Peyer's patch (tissue), 4 donors: ENCODE measurements at regions not wholly inside any gene's neighbourhood (a gene's known extent, or its start where the extent isn't known, plus 50 kb on each side); places are given as distances from the start of the nearest gene placed in this dataset.

Experiments used
- CTCF ChIP-seq, 6 experiments: fragments of 450-650 bp in 4 of 6; fragments of 200-600 bp in 2 of 6; sonication (generic) in 1 of 6; IDR thresholded peaks; one replicate each; pipeline ENCODE4 v1.5.1; 2017 to 2019; ENCODE audit warnings: antibody characterized with exemption in 6 of 6, mild to moderate bottlenecking in 3 of 6, moderate library complexity in 1 of 6
- POLR2A ChIP-seq, 2 donors: fragments of 450-650 bp; IDR thresholded peaks; one replicate each; pipeline ENCODE4 v1.5.1; 2017; ENCODE audit warnings: antibody characterized with exemption in 2 of 2, mild to moderate bottlenecking in 2 of 2, moderate library complexity in 2 of 2

- no peak for TF ChIP-seq CTCF (IDR thresholded peaks at IDR 0.05)
- no peak for TF ChIP-seq POLR2A (IDR thresholded peaks at IDR 0.05)
Observed at GRCh38 chrX:39897741-39898097, 200.0 kb downstream of the BCOR start.
